ENCODE measurements at regions not wholly inside any gene's neighbourhood (a gene's known extent, or its start where the extent isn't known, plus 50 kb on each side); places are given as distances from the start of the nearest gene placed in this dataset.
A peak's percentile ranks its signal among the peaks of the same experiment; 100 is the strongest.

GRCh38 chr6:14258695-14259593 lies 141.4 kb downstream of the CD83 start:
- Histone ChIP-seq H3K9ac (no peak overlapping the region), H3K4me1 (ENCODE audit: control insufficient read depth in 1 of 2, insufficient read depth in 2 of 2, low read depth in 1 of 2, low read length in 1 of 2) (peaks cover 0 to 6% of the 10 kb centered on the region in 2 experiments; a peak in 1 of 4 replicates), H3K36me3 (replicated peaks in 1 of 2; ENCODE audit: control insufficient read depth in 1 of 2, insufficient read depth in 2 of 2, low read length in 1 of 2) (no peaks in the 10 kb centered on the region), H3K4me2 (no peak overlapping the region), H3K79me2 (ENCODE audit: insufficient read depth) (no peaks in the 10 kb centered on the region), H3K27ac (ENCODE audit: low read depth in 2 of 2, low read length in 1 of 2) (no peak overlapping the region), H3F3A (replicated peaks; ENCODE audit: insufficient read depth) (no peaks in the 10 kb centered on the region), H3K4me3 (ENCODE audit: low read depth in 2 of 2, low read length in 1 of 2) (no peak overlapping the region), H2AFZ (ENCODE audit: low read depth) (no peak overlapping the region), H3K9me3 (no peaks in the 10 kb centered on the region), H4K20me1 (ENCODE audit: insufficient read depth) (no peaks in the 10 kb centered on the region), H3K9me2 (no peaks in the 10 kb centered on the region), H3K27me3 (ENCODE audit: insufficient read depth) (no peaks in the 10 kb centered on the region)
- ChIA-PET CTCF (no interaction called here), POLR2A (interaction anchor here (0.6 kb wide), 1 partner anchor 8 kb away, joined by 3 read pairs; no protein-coding TSS in a partner anchor)
- no peak for TF ChIP-seq RAD21 (IDR thresholded peaks at IDR 0.05; ENCODE audit: low read length)
- peak; percentile 27; the same call in 1 of the 2 replicates for TF ChIP-seq GATA2 (CRISPR knock-in tag; IDR thresholded peaks at IDR 0.05)
- 53% methylated on average over 2 of the region's 12 CpGs for WGBS (ENCODE audit: low lambda C conversion rate)
- DNase-seq, result no peak

GRCh38 chr6:14259594-14260152 lies 142.1 kb downstream of the CD83 start:
- no peaks in the 10 kb centered on the region for H4K20me1 ChIP-seq (ENCODE audit: insufficient read depth)
- peaks cover 0 to 6% of the 10 kb centered on the region in 2 experiments; a peak in 1 of 4 replicates for H3K4me1 ChIP-seq (ENCODE audit: control insufficient read depth in 1 of 2, insufficient read depth in 2 of 2, low read depth in 1 of 2, low read length in 1 of 2)
- H3K4me3 ChIP-seq (ENCODE audit: low read depth in 2 of 2, low read length in 1 of 2), result no peak overlapping the region
- H3K36me3 ChIP-seq (replicated peaks in 1 of 2; ENCODE audit: control insufficient read depth in 1 of 2, insufficient read depth in 2 of 2, low read length in 1 of 2), result no peaks in the 10 kb centered on the region
- ChIA-PET CTCF (no interaction called here), POLR2A (no interaction called here)
- 32% methylated on average over 8 of the region's 8 CpGs for WGBS (ENCODE audit: low lambda C conversion rate)
- no peak overlapping the region for H3K4me2 ChIP-seq
- H3K27me3 ChIP-seq (ENCODE audit: insufficient read depth), result no peaks in the 10 kb centered on the region
- no peaks in the 10 kb centered on the region for H3K79me2 ChIP-seq (ENCODE audit: insufficient read depth)
- H3K27ac ChIP-seq (ENCODE audit: low read depth in 2 of 2, low read length in 1 of 2), result no peak overlapping the region
- H3K9ac ChIP-seq, result no peak overlapping the region
- no peak overlapping the region for H2AFZ ChIP-seq (ENCODE audit: low read depth)
- no peaks in the 10 kb centered on the region for H3K9me3 ChIP-seq
- TF ChIP-seq, protein P1, sequence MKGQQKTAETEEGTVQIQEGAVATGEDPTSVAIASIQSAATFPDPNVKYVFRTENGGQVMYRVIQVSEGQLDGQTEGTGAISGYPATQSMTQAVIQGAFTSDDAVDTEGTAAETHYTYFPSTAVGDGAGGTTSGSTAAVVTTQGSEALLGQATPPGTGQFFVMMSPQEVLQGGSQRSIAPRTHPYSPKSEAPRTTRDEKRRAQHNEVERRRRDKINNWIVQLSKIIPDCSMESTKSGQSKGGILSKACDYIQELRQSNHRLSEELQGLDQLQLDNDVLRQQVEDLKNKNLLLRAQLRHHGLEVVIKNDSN (IDR thresholded peaks at IDR 0.05; ENCODE audit: borderline replicate concordance, low read depth), result no peak
- no peaks in the 10 kb centered on the region for H3K9me2 ChIP-seq
- no peaks in the 10 kb centered on the region for H3F3A ChIP-seq (replicated peaks; ENCODE audit: insufficient read depth)
- no peak for DNase-seq

DNA sequence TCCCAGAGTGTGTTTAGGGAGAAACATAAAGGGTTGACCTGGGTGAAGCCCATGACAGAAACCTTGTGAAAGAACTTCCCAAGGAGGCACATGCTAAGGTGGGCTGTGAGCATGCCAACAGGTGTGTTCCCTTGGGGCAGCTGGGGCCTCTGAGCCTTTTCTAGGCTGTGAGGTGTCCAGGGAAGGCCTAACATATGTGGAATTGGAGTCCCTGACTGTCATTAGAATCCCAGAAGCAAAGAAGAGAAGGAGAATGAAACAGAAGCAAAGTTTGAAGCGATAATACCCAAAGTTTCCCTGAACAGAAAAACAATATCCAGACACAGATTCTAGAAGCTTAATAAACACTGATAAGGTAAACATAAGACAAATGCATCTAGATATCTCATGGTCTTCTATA lies 143.3 kb downstream of the CD83 start:
- TF ChIP-seq ELF1 (IDR thresholded peaks at IDR 0.05) (no peak), EP300 (IDR thresholded peaks at IDR 0.05; ENCODE audit: borderline replicate concordance in 1 of 2, low read depth in 1 of 2, low read length in 1 of 2) (no peak), MEF2A (IDR thresholded peaks at IDR 0.05; ENCODE audit: borderline replicate concordance, low read depth) (no peak), GABPA (IDR thresholded peaks at IDR 0.05; ENCODE audit: low read depth) (no peak)
- TF ChIP-seq, protein P2, sequence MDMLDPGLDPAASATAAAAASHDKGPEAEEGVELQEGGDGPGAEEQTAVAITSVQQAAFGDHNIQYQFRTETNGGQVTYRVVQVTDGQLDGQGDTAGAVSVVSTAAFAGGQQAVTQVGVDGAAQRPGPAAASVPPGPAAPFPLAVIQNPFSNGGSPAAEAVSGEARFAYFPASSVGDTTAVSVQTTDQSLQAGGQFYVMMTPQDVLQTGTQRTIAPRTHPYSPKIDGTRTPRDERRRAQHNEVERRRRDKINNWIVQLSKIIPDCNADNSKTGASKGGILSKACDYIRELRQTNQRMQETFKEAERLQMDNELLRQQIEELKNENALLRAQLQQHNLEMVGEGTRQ (IDR thresholded peaks at IDR 0.05; ENCODE audit: borderline replicate concordance, low read depth, low read length), result no peak
- H3K9me2 ChIP-seq, result no peaks in the 10 kb centered on the region
- POLR2A ChIA-PET, result no interaction called here
- H3K36me3 ChIP-seq (replicated peaks in 1 of 2; ENCODE audit: control insufficient read depth in 1 of 2, insufficient read depth in 2 of 2, low read length in 1 of 2), result no peaks in the 10 kb centered on the region
- H3K27me3 ChIP-seq (ENCODE audit: insufficient read depth), result no peaks in the 10 kb centered on the region
- WGBS (ENCODE audit: low lambda C conversion rate), result 54% methylated on average over 1 of the region's 1 CpG
- no peak overlapping the region for H3K9ac ChIP-seq
- no peaks in the 10 kb centered on the region for H3F3A ChIP-seq (replicated peaks; ENCODE audit: insufficient read depth)
- CTCF ChIA-PET, result no interaction called here
- H4K20me1 ChIP-seq (ENCODE audit: insufficient read depth), result no peaks in the 10 kb centered on the region
- no peak overlapping the region for H2AFZ ChIP-seq (ENCODE audit: low read depth)
- H3K4me3 ChIP-seq (ENCODE audit: low read depth in 2 of 2, low read length in 1 of 2), result no peak overlapping the region
- no peaks in the 10 kb centered on the region for H3K79me2 ChIP-seq (ENCODE audit: insufficient read depth)
- H3K9me3 ChIP-seq, result no peaks in the 10 kb centered on the region
- peaks cover 0 to 6% of the 10 kb centered on the region in 2 experiments; a peak in 1 of 4 replicates for H3K4me1 ChIP-seq (ENCODE audit: control insufficient read depth in 1 of 2, insufficient read depth in 2 of 2, low read depth in 1 of 2, low read length in 1 of 2)
- no peak overlapping the region for H3K27ac ChIP-seq (ENCODE audit: low read depth in 2 of 2, low read length in 1 of 2)
- no peak overlapping the region for H3K4me2 ChIP-seq
- DNase-seq, result no peak

Data from SK-N-SH (cell line).